SU-DHL-6 (cell line): ENCODE measurements at regions not wholly inside any gene's neighbourhood (a gene's known extent, or its start where the extent isn't known, plus 50 kb on each side); places are given as distances from the start of the nearest gene placed in this dataset.

ENCODE experiments used
- H2AFZ ChIP-seq: fragments of 200-600 bp; sonication (generic); 2 replicates; pipeline ENCODE4 v1.6.1; 2014; ENCODE audit warnings: low read depth, mild to moderate bottlenecking, moderate library complexity, mixed read lengths, antibody characterized with exemption, low read length; ENCODE audit not compliant: severe bottlenecking
- H3F3A ChIP-seq: fragments of 200-600 bp; shearing (Covaris generic); 2 replicates; pipeline ENCODE4 v1.6.0; 2016; ENCODE audit warnings: antibody characterized with exemption, mild to moderate bottlenecking; ENCODE audit not compliant: insufficient read depth
- H3K27ac ChIP-seq: fragments of 200-600 bp; sonication (generic); 2 replicates; pipeline ENCODE4 v1.5.1; 2016; ENCODE audit warnings: low read depth, mild to moderate bottlenecking, low read length, moderate library complexity, mixed read lengths
- H3K27me3 ChIP-seq: fragments of 200-600 bp; sonication (generic), shearing (Covaris generic); 2 replicates; pipeline ENCODE4 v1.6.0; 2014; ENCODE audit warnings: mild to moderate bottlenecking, low read length
- H3K36me3 ChIP-seq: fragments of 200-600 bp; sonication (generic); 2 replicates; pipeline ENCODE4 v1.6.1; 2014; ENCODE audit warnings: mild to moderate bottlenecking, low read length, mixed read lengths
- H3K4me2 ChIP-seq: fragments of 300-600, 200-600 bp; shearing (Covaris generic), sonication (generic); 2 replicates; pipeline ENCODE4 v1.6.0; 2014; ENCODE audit warnings: low read length, low read depth, mild to moderate bottlenecking; ENCODE audit not compliant: poor library complexity, severe bottlenecking
- H3K4me3 ChIP-seq: fragments of 200-600 bp; sonication (generic); 2 replicates; pipeline ENCODE4 v1.5.1; 2014; ENCODE audit warnings: antibody characterized with exemption, low read length, mild to moderate bottlenecking, mixed read lengths; ENCODE audit not compliant: insufficient read depth, poor library complexity, severe bottlenecking
- H3K79me2 ChIP-seq: fragments of 200-600 bp; sonication (generic); 2 replicates; pipeline ENCODE4 v1.6.1; 2014; ENCODE audit warnings: mild to moderate bottlenecking, low read length, moderate library complexity; ENCODE audit not compliant: insufficient read depth
- H3K9ac ChIP-seq: fragments of 200-600 bp; sonication (generic); 2 replicates; pipeline ENCODE4 v1.7.0; 2014; ENCODE audit warnings: mild to moderate bottlenecking, low read length
- H3K9me2 ChIP-seq: fragments of 200-600 bp; sonication (generic); replicated peaks from 2 replicates; pipeline ENCODE4 v1.6.1; 2014; ENCODE audit warnings: low read length; ENCODE audit not compliant: insufficient read depth
- H3K9me3 ChIP-seq: fragments of 200-600 bp; sonication (generic); 2 replicates; pipeline ENCODE4 v1.6.1; 2014; ENCODE audit warnings: low read length, mixed read lengths; ENCODE audit not compliant: insufficient read depth
- H4K20me1 ChIP-seq: fragments of 200-600 bp; sonication (generic); 2 replicates; pipeline ENCODE4 v1.6.1; 2014; ENCODE audit warnings: low read depth, mild to moderate bottlenecking, antibody characterized with exemption, low read length, moderate library complexity, mixed read lengths
- CTCF ChIP-seq: fragments of 200-600 bp; sonication (generic); IDR thresholded peaks from one replicate; pipeline ENCODE4 v1.5.1; 2017; ENCODE audit warnings: antibody characterized with exemption, mild to moderate bottlenecking, low read length, moderate library complexity; ENCODE audit not compliant: insufficient read depth, poor library complexity, severe bottlenecking
- EZH2phosphoT487 ChIP-seq: fragments of 200-600 bp; sonication (generic), shearing (Covaris generic); conservative IDR thresholded peaks from 2 replicates; pipeline ENCODE4 v1.6.1; 2018; ENCODE audit warnings: mild to moderate bottlenecking, antibody characterized with exemption, low read length, moderate library complexity, mixed read lengths

DNA sequence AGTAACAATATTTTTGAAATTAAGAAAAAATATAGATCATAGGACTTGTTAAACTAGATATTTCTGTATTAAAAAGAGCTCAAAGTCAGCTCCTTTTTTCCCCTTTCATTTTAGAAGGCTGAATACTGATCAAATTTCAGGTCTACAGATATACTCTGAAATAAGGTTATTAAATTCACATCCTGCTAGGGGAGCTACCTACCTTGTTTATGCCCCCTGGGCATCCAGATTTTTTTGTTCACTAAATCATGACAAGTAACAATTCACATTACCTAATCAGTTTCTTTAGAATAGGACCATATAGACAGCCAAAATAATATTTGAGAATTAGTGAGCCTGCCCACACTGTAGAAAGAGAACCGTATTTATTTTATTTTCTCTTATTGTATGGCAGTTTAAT, 276.2 kb downstream of the USP25 start:
- Histone ChIP-seq H3K36me3 (no peaks in the 10 kb centered on the region), H3K79me2 (no peaks in the 10 kb centered on the region), H3K4me2 (no peak overlapping the region), H3K27ac (no peak overlapping the region), H3K9me2 (no peaks in the 10 kb centered on the region), H3K9me3 (no peaks in the 10 kb centered on the region), H3K27me3 (no peaks in the 10 kb centered on the region), H3K9ac (no peak overlapping the region), H4K20me1 (no peaks in the 10 kb centered on the region), H3K4me3 (no peak overlapping the region), H3F3A (no peaks in the 10 kb centered on the region), H2AFZ (no peak overlapping the region)
- TF ChIP-seq EZH2phosphoT487, result no peak
- TF ChIP-seq CTCF, result no peak

- H4K20me1 ChIP-seq, result no peaks in the 10 kb centered on the region
- no peaks in the 10 kb centered on the region for H3K9me3 ChIP-seq
- H3K27me3 ChIP-seq, result no peaks in the 10 kb centered on the region
- no peaks in the 10 kb centered on the region for H3F3A ChIP-seq
- no peak overlapping the region for H2AFZ ChIP-seq
- no peak overlapping the region for H3K4me2 ChIP-seq
- H3K27ac ChIP-seq, result no peak overlapping the region
- no peaks in the 10 kb centered on the region for H3K9me2 ChIP-seq
- H3K4me3 ChIP-seq, result no peak overlapping the region
- TF ChIP-seq EZH2phosphoT487, result no peak
- TF ChIP-seq CTCF, result no peak
- H3K9ac ChIP-seq, result no peak overlapping the region
- H3K79me2 ChIP-seq, result no peaks in the 10 kb centered on the region
- H3K36me3 ChIP-seq, result no peaks in the 10 kb centered on the region
Measured at GRCh38 chr21:16007943-16008342, 278.2 kb downstream of the USP25 start.

DNA sequence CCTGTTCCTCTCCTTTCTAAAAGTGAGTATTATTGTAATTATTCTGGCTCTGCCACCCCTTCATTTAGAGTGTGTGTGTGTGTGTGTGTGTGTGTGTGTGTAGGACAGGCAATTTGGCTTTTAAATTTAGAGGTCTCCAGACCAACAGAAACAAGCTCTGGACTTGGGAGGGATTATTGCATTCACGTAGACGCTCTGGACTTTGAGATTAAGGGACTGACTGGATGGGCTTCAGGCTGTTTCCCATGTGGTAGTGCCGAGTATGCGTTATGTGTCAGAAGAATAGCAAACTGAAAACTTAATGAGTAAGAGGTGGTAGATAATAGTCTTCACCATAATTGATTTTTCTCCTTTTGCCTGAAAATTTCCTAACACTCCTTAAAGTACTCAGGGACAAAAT, 281.9 kb downstream of the USP25 start:
- H3K9me2 ChIP-seq, result no peaks in the 10 kb centered on the region
- no peak overlapping the region for H3K27ac ChIP-seq
- no peak overlapping the region for H2AFZ ChIP-seq
- no peaks in the 10 kb centered on the region for H3K9me3 ChIP-seq
- no peaks in the 10 kb centered on the region for H3F3A ChIP-seq
- no peak overlapping the region for H3K4me3 ChIP-seq
- no peaks in the 10 kb centered on the region for H3K36me3 ChIP-seq
- no peaks in the 10 kb centered on the region for H4K20me1 ChIP-seq
- no peaks in the 10 kb centered on the region for H3K27me3 ChIP-seq
- TF ChIP-seq CTCF (no peak), EZH2phosphoT487 (no peak)
- H3K79me2 ChIP-seq, result no peaks in the 10 kb centered on the region
- H3K9ac ChIP-seq, result no peak overlapping the region
- H3K4me2 ChIP-seq, result no peak overlapping the region

DNA sequence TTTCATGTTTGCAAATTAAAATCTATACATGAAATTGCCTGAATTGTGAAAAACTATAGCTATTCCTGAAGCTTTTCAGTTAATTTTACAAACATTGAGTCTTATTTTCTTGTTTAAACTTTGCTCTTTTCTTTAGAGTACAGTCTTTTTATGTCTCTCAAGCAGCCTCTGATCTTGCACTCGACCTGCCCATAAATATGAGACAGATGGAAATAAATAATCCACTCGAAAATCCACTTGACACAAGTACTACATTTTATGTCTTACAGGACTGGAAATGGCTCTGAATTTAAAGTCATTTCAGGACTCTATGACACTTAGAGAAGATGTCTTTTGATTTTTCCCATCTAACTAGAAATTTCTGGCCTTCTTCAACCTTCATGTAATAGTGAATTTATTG, 283.8 kb downstream of the USP25 start:
- Histone ChIP-seq H3K9me3 (no peaks in the 10 kb centered on the region), H3F3A (no peaks in the 10 kb centered on the region), H2AFZ (no peak overlapping the region), H3K27me3 (no peaks in the 10 kb centered on the region), H3K9ac (no peak overlapping the region), H3K4me2 (no peak overlapping the region), H3K9me2 (no peaks in the 10 kb centered on the region), H3K36me3 (no peaks in the 10 kb centered on the region), H3K27ac (no peak overlapping the region), H3K79me2 (no peaks in the 10 kb centered on the region), H4K20me1 (no peaks in the 10 kb centered on the region), H3K4me3 (no peak overlapping the region)
- no peak for TF ChIP-seq EZH2phosphoT487
- TF ChIP-seq CTCF, result no peak
